ENCODE measurements at regions not wholly inside any gene's neighbourhood (a gene's known extent, or its start where the extent isn't known, plus 50 kb on each side); places are given as distances from the start of the nearest gene placed in this dataset.

DNA sequence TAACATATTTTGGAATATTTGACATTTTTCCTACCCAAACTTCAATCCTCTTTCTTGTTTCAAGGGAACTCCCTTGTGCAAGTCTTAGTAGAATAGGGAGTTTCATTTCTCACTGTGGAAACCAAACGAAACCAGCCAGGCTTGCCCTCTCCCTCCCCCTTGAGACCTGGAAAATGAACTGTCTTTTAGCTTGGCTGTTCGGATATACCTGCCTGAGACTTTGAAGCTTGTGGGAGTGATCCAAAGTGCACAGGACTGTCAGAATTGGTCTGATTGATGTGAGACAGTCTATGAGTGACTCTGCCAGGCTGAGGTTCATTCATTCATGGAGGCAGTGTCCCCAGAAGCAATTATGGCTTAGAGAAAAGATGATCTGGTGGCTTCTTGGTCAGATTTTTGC lies 388.1 kb downstream of the EPM2A start:
- no peak for DNase-seq
- no peaks in the 10 kb centered on the region for H3K4me1 ChIP-seq
- TF ChIP-seq CTCF (IDR thresholded peaks at IDR 0.05), result no peak
- H3K36me3 ChIP-seq, result no peaks in the 10 kb centered on the region
- H3K9me3 ChIP-seq, result no peaks in the 10 kb centered on the region
- no peaks in the 10 kb centered on the region for H3K27me3 ChIP-seq
- H3K4me3 ChIP-seq, result no peak overlapping the region
- no peak overlapping the region for H3K27ac ChIP-seq
- intact Hi-C loops (cut with DNase I; ENCODE audit: low total_unique reads), result no loop called here

DNA sequence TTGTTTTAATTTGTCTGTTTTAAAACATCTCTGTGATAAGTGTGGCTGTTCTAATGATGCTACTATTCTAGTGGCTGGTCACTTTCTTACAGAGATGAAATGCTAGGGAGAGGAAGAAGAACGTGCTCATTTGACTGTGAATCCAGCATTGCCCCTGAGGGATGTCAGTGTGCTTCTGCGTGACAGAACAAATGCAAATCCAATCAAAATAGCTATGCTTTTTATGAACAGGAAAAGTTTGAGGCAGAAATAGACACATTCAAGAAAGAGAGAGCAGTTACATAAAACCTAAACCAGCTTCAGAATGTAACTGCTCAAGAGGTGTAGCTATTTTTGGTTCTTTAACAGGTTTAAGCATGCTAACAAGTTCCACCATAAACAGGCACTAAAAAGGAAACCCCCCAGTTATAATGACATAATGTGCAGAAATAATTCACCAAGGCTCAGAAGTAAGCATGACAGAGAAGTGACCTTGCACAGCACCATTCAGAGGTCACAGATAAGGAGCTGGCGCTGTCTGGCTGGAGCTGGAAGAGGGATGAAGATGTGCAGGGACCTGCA lies 385.3 kb downstream of the EPM2A start:
- no peak overlapping the region for H3K27ac ChIP-seq
- H3K36me3 ChIP-seq, result no peaks in the 10 kb centered on the region
- DNase-seq, result no peak
- no peaks in the 10 kb centered on the region for H3K9me3 ChIP-seq
- no peaks in the 10 kb centered on the region for H3K4me1 ChIP-seq
- H3K4me3 ChIP-seq, result no peak overlapping the region
- no peak for TF ChIP-seq CTCF (IDR thresholded peaks at IDR 0.05)
- H3K27me3 ChIP-seq, result no peaks in the 10 kb centered on the region
- intact Hi-C loops (cut with DNase I; ENCODE audit: low total_unique reads), result no loop called here

DNA sequence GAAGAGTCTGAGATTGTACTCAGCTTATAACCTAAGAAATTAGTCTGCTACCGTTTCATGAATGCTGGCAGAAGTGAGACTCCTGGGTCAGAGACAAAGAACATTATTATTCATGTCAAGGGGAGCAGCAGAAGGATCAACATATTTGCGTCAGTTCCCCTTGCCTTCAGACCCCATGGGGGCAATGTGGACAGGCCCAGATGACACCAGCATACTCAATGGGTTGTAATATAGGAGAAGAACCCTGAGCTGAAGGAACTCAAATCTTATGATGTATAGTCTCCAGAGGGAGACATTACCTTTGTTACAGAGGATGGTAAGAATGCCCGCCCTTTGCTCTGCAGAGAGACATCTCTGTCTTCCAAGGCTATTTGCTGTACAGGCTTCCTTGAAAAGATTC lies 384.4 kb downstream of the EPM2A start:
- Histone ChIP-seq H3K9me3 (no peaks in the 10 kb centered on the region), H3K36me3 (no peaks in the 10 kb centered on the region), H3K4me3 (no peak overlapping the region), H3K27me3 (no peaks in the 10 kb centered on the region), H3K27ac (no peak overlapping the region), H3K4me1 (no peaks in the 10 kb centered on the region)
- TF ChIP-seq CTCF (IDR thresholded peaks at IDR 0.05), result no peak
- no peak for DNase-seq
- intact Hi-C loops (cut with DNase I; ENCODE audit: low total_unique reads), result no loop called here

DNA sequence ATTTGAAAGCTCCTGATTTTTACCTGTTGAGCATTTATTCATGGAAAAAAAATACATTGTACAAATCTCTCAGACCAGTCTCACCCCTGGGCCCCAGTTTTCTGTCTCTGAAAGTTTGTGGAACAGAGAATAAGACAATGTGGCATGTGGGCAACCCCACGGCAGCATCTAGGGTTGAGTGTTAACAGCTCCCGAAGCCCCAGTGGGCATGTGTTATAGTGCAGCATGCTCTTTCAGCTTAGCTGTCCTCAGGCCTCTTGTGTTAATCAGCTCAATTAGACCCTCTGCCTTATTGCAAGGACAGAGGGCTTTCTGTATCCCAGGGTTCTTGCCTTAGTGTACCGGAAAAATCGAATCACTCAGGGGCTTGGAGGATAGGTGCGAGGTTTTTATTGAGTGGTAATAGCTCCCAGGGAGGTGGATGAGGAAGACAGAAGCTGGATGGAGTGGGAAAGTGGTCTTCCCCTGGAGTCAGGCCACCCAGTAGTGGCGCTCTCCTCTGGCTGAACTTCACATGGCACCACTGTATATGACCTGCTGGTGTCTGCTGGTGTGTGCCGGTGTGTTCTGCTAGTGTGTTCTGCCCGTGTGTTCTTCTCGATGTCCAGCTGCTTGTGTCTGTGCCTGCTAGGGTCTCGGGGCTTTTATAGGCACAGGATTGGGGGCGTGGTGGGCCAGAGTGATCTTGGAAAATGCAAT lies 382.8 kb downstream of the EPM2A start:
- Histone ChIP-seq H3K4me3 (no peak overlapping the region), H3K27ac (no peak overlapping the region), H3K4me1 (no peaks in the 10 kb centered on the region), H3K36me3 (no peaks in the 10 kb centered on the region), H3K9me3 (no peaks in the 10 kb centered on the region), H3K27me3 (no peaks in the 10 kb centered on the region)
- TF ChIP-seq CTCF (IDR thresholded peaks at IDR 0.05), result no peak
- no peak for DNase-seq
- intact Hi-C loops (cut with DNase I; ENCODE audit: low total_unique reads), result no loop called here

- H3K27ac ChIP-seq, result no peak overlapping the region
- intact Hi-C loops (cut with DNase I; ENCODE audit: low total_unique reads), result no loop called here
- no peaks in the 10 kb centered on the region for H3K4me1 ChIP-seq
- TF ChIP-seq CTCF (IDR thresholded peaks at IDR 0.05), result no peak
- no peaks in the 10 kb centered on the region for H3K36me3 ChIP-seq
- no peak overlapping the region for H3K4me3 ChIP-seq
- no peaks in the 10 kb centered on the region for H3K9me3 ChIP-seq
- H3K27me3 ChIP-seq, result no peaks in the 10 kb centered on the region
- DNase-seq, result no peak
These were observed 374.5 kb downstream of the EPM2A start for GRCh38 chr6:145360865-145361264.

Data from tibial artery (tissue), 4 donors.